G401 (cell line): ENCODE measurements at regions not wholly inside any gene's neighbourhood (a gene's known extent, or its start where the extent isn't known, plus 50 kb on each side); places are given as distances from the start of the nearest gene placed in this dataset.
"Not testable (repeated sequence)": the region's sequence is repeated elsewhere in the genome, so short reads cannot be mapped to it uniquely, and the experiment has no call there.

Source experiments
- DNase-seq: peaks from one replicate; pipeline ENCODE4 v3.0.0-alpha.2; 2015; ENCODE audit warnings: low spot score
- in situ Hi-C: cut with HindIII; loops from 2 replicates; pipeline ENCODE4 v1.10.0; 2016; ENCODE audit warnings: low sequenced_read_pairs, mixed read lengths

DNA sequence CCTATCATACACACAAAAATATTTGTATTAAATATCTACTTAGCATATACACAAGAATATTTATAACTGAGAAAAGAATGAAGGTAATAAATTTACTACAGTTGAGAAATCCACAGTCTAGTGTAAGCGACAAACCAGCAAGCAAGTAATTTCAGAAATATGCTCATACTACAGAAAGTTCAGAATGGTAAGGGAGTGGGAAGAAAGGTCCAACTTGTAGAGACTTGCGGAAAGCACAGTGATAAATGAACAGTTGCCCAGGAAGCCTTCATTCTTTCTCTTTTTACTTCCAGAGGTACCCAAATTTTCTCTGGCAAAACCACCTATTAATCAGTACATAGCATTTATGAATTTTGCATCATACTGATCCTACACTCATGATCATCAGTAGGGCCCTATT is 438.1 kb upstream of the PCDH10 start:
- in situ Hi-C loops: no loop called here
- no peak for DNase-seq

GRCh38 chr4:132737344-132737743 is 411.8 kb upstream of the PCDH10 start:
- no peak for DNase-seq
- in situ Hi-C loops: no loop called here

DNA sequence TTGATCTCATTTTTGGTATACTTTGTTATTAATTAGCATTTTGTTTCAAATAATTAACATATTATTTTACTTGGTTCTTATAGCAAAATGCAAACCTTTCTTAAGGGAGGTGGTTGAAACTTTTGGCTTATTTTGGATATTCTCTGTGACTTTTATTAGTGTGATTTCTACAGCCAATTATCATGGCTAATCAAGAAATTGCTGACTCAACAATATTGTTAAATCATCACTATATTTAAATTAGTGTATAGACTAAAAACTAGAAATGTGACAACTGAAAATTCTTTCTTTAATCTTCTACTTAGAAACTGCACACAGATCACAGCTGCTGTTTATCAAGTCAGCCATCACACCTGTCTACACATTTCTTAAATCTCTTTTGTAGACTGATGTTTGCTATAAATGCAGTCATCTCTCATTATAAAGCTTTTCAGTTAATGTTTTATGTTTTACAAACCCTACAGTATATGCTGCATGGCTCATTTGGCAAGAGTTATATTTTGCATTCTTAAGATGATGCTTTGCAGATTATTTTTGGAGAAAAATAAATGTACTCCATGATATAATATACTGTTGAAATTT is 389.8 kb upstream of the PCDH10 start:
- in situ Hi-C loops: no loop called here
- DNase-seq: no peak

- DNase-seq: no peak
- in situ Hi-C loops: no loop called here
Measured at GRCh38 chr4:132763465-132763864, 385.6 kb upstream of the PCDH10 start.

DNA sequence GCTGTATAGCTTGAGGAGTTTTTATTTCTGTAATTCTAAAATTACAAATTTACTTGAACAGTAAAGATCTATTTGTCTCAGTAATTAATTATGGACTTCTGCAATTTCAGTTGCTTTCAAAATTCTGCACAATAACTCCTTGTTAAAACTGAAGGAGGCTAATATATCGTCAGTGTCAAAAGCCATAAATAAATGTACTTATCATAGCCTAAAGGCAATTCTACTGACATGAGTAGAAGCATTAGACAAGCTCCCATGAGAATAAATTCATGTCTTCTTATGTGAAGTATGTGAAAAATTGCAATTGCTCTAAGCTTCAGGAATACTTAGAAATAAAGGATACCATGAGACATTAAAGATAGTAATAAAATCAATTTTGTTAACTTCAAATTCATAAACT is 381.2 kb upstream of the PCDH10 start:
- DNase-seq: no peak
- in situ Hi-C loops: no loop called here

- in situ Hi-C loops: no loop called here
- no peak for DNase-seq
Measured at GRCh38 chr4:132770776-132771175, 378.3 kb upstream of the PCDH10 start.

GRCh38 chr4:132792310-132792709 is 356.8 kb upstream of the PCDH10 start:
- DNase-seq: no peak
- in situ Hi-C loops: no loop called here

GRCh38 chr4:132797856-132798255 is 351.2 kb upstream of the PCDH10 start:
- DNase-seq: no peak
- in situ Hi-C loops: no loop called here

GRCh38 chr4:132809298-132810032 is 339.6 kb upstream of the PCDH10 start:
- no peak for DNase-seq
- in situ Hi-C loops: no loop called here

- in situ Hi-C loops, DNase-seq: not testable (repeated sequence)
Measured at GRCh38 chr4:132813061-132813460, 336.0 kb upstream of the PCDH10 start.

DNA sequence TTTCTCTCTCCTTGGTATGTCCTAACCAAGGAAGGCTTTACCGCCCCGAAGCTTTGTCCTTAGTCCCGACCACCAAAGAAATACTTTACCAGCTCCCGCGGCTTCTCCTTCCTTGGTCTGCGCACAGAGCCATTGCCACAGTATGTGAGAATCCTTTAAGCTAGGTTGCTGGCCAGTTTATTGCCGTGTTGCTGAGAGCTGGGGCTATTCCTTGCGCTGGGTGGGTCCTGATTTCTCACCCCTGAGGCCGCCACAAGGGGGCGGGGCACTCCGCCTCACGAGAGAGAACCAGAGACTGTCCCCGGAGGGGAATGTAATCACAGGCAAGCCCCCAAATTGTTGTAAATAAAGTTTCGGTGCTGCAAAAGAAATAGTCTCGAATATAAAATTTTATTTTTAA is 331.0 kb upstream of the PCDH10 start:
- no peak for DNase-seq
- in situ Hi-C loops: no loop called here

DNA sequence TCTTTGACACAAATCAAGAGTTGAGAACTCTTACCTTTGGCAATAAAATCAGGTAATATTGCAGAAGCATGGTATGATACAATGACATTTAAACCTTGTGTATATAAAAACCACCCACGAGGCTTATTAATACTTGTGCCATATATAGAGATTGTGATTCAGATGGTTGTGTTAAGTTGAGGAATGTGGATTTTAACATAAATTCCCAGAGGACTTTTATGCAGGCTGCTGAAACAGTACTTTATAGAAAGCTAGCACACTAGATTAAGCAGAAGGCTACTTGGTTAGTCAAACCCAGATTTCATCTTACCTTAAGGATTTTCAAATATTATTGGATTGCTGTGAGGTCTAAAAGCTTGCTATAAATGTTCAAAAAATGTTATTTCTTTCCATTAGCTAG is 325.7 kb upstream of the PCDH10 start:
- DNase-seq: no peak
- in situ Hi-C loops: no loop called here

DNA sequence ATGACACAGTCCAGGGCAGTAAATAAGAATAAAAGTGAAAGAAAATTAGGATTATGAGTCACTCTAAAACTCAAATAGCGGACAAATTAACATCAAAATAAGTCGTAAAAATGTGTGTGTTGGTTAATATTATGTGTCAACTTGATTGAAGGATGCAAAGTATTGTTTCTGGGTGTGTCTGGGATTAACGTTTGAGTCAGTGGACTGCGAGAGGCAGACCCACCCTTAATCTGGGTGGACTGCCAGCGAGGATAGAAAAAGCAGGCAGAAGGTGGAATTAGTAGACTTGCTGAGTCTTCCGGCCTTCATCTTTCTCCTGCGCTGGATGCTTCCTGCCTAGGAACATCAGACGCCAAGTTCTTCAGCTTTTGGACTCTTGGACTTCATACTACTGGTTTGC is 324.3 kb upstream of the PCDH10 start:
- in situ Hi-C loops: no loop called here
- DNase-seq: no peak

DNA sequence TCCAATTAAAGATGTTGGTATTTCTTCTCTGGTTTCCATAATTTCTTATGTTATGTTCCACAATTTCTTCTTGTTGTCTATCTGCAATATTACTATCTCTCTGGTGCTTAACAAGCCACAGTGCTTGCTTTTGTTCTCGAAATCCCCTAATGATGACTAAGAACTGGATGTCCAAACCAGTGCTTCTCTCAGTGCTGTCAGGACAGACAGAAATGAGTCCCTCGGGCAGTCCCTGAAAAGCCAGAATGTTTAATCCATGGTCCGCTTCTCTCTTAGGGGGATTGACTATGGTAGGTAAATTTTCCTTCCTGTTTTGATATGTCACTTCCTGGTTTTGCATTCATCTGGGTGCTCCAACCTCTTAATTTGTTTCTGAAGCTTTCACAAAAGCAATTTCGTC is 321.6 kb upstream of the PCDH10 start:
- DNase-seq: no peak

GRCh38 chr4:132838244-132838643 is 310.9 kb upstream of the PCDH10 start:
- no peak for DNase-seq
- in situ Hi-C loops: no loop called here

More for the DNA sequence above, 321.6 kb upstream of the PCDH10 start:
- in situ Hi-C loops: no loop called here

GRCh38 chr4:132839070-132839469 is 310.0 kb upstream of the PCDH10 start:
- DNase-seq: no peak
- in situ Hi-C loops: no loop called here

GRCh38 chr4:132859929-132860328 is 289.2 kb upstream of the PCDH10 start:
- no peak for DNase-seq
- in situ Hi-C loops: no loop called here

- in situ Hi-C loops: no loop called here
- DNase-seq: no peak
Measured at GRCh38 chr4:132860976-132861375, 288.1 kb upstream of the PCDH10 start.

GRCh38 chr4:132863619-132864018 is 285.5 kb upstream of the PCDH10 start:
- DNase-seq: no peak
- in situ Hi-C loops: no loop called here

DNA sequence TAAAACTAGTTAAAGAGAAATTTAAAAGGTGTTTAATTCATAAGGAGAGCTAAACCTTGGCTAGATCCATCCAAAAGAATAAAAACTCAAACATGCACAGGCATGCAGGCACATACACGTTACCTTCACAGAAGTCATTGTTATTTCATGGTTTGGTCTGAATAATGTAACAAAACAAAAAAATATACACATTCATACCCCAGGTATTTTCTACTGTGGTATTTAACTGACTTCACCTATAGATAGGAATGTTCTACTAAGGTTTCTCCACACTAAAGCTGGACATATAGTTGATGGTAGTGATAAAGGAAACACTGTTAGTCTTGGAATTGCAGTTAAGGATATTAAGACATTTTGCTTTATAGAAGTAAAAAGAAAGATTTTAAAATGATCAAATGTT is 283.6 kb upstream of the PCDH10 start:
- in situ Hi-C loops: no loop called here
- DNase-seq: no peak

- no peak for DNase-seq
- in situ Hi-C loops: no loop called here
Measured at GRCh38 chr4:132865922-132866321, 283.2 kb upstream of the PCDH10 start.
